HEK293T (cell line): ENCODE measurements at regions not wholly inside any gene's neighbourhood (a gene's known extent, or its start where the extent isn't known, plus 50 kb on each side); places are given as distances from the start of the nearest gene placed in this dataset.

ENCODE experiments used
- CTCF ChIA-PET: fragments of 350-600 bp; formaldehyde crosslinking; extraction: SDS; loops from one replicate; lab custom pipeline; 2021; ENCODE audit warnings: antibody characterized with exemption, inconsistent platforms; lab: Yijun Ruan, JAX
- POLR2A ChIA-PET: fragments of 350-600 bp; formaldehyde crosslinking; extraction: SDS; loops from one replicate; lab custom pipeline; 2020; ENCODE audit warnings: antibody characterized with exemption, inconsistent platforms; lab: Yijun Ruan, JAX
- DNase-seq: peaks from one replicate; pipeline ENCODE4 v3.0.0; 2012; ENCODE audit warnings: mixed read lengths; ENCODE audit errors: extremely low spot score
- ARNT ChIP-seq: fragments of 450-650 bp; IDR thresholded peaks from 2 replicates; pipeline ENCODE4 v1.6.1; 2017; ENCODE audit warnings: mild to moderate bottlenecking
- BHLHE40 ChIP-seq: fragments of 450-650 bp; IDR thresholded peaks from 2 replicates; pipeline ENCODE4 v1.6.1; 2016; ENCODE audit warnings: mild to moderate bottlenecking, moderate library complexity, borderline replicate concordance
- CTBP1 ChIP-seq: fragments of 450-650 bp; IDR thresholded peaks from 2 replicates; pipeline ENCODE4 v1.6.1; 2016; ENCODE audit warnings: borderline replicate concordance
- ELF4 ChIP-seq: fragments of 450-650 bp; IDR thresholded peaks from 2 replicates; pipeline ENCODE4 v1.6.1; 2017; ENCODE audit warnings: antibody characterized with exemption
- FOXA1 ChIP-seq: fragments of 450-650 bp; IDR thresholded peaks from 2 replicates; pipeline ENCODE4 v1.6.1; 2016; ENCODE audit warnings: mild to moderate bottlenecking
- FOXK2 ChIP-seq: fragments of 450-650 bp; IDR thresholded peaks from 2 replicates; pipeline ENCODE4 v1.6.1; 2016; ENCODE audit warnings: mild to moderate bottlenecking
- FOXM1 ChIP-seq: fragments of 450-650 bp; IDR thresholded peaks from 2 replicates; pipeline ENCODE4 v1.6.1; 2017; ENCODE audit warnings: mild to moderate bottlenecking, borderline replicate concordance
- HDGF ChIP-seq: fragments of 450-650 bp; IDR thresholded peaks from 2 replicates; pipeline ENCODE4 v1.6.1; 2017; ENCODE audit warnings: antibody characterized with exemption, borderline replicate concordance
- L3MBTL2 ChIP-seq: fragments of 450-650 bp; conservative IDR thresholded peaks from 2 replicates; pipeline ENCODE4 v1.6.1; 2016; ENCODE audit warnings: mild to moderate bottlenecking
- LEF1 ChIP-seq: fragments of 450-650 bp; IDR thresholded peaks from 2 replicates; pipeline ENCODE4 v1.6.1; 2017; ENCODE audit warnings: mild to moderate bottlenecking, borderline replicate concordance
- NFRKB ChIP-seq: fragments of 450-650 bp; IDR thresholded peaks from 2 replicates; pipeline ENCODE4 v1.6.1; 2016; ENCODE audit warnings: mild to moderate bottlenecking, moderate library complexity
- SP1 ChIP-seq: fragments of 450-650 bp; IDR thresholded peaks from 2 replicates; pipeline ENCODE4 v1.6.1; 2017
- SUZ12 ChIP-seq: fragments of 450-650 bp; IDR thresholded peaks from 2 replicates; pipeline ENCODE4 v1.6.1; 2016; ENCODE audit warnings: mild to moderate bottlenecking
- TARDBP ChIP-seq: fragments of 450-650 bp; IDR thresholded peaks from 2 replicates; pipeline ENCODE4 v1.6.1; 2016
- ZNF384 ChIP-seq: fragments of 450-650 bp; IDR thresholded peaks from 2 replicates; pipeline ENCODE4 v1.6.1; 2016
- TF ChIP-seq, protein P1 (sequence below): fragments of 450-650 bp; IDR thresholded peaks from 2 replicates; pipeline ENCODE4 v1.6.1; 2016

DNA sequence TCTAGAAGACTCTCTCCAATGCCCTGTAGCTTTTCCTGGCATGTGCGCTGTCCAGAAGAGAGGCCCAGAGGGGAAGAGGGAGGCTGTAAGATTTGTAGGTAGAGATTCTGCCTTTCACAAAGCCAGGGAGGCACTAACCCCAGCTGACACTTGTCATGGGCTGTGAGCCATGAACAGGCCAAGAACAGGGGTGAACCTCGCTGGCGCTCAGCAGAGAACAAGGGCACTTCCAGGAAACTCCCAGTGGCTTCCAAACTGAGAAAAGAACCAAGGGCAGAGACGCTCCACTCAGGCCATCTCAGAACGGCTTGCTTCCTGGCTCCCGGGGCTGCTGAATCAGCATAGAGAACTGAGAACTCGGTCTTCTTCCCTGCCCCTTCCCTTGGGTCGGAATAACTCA is 257.8 kb upstream of the ZNF32 start:
- no peak for DNase-seq
- POLR2A ChIA-PET, result no interaction called here
- CTCF ChIA-PET, result no interaction called here
- no peak for TF ChIP-seq ARNT
- no peak for TF ChIP-seq FOXA1
- TF ChIP-seq L3MBTL2, result no peak
- TF ChIP-seq, protein P1, sequence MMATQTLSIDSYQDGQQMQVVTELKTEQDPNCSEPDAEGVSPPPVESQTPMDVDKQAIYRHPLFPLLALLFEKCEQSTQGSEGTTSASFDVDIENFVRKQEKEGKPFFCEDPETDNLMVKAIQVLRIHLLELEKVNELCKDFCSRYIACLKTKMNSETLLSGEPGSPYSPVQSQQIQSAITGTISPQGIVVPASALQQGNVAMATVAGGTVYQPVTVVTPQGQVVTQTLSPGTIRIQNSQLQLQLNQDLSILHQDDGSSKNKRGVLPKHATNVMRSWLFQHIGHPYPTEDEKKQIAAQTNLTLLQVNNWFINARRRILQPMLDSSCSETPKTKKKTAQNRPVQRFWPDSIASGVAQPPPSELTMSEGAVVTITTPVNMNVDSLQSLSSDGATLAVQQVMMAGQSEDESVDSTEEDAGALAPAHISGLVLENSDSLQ, result no peak
- no peak for TF ChIP-seq SUZ12
- no peak for TF ChIP-seq ZNF384
- TF ChIP-seq NFRKB, result no peak
- no peak for TF ChIP-seq SP1
- TF ChIP-seq FOXM1, result no peak
- no peak for TF ChIP-seq HDGF
- TF ChIP-seq LEF1, result no peak
- no peak for TF ChIP-seq CTBP1
- no peak for TF ChIP-seq TARDBP
- TF ChIP-seq BHLHE40, result no peak

DNA sequence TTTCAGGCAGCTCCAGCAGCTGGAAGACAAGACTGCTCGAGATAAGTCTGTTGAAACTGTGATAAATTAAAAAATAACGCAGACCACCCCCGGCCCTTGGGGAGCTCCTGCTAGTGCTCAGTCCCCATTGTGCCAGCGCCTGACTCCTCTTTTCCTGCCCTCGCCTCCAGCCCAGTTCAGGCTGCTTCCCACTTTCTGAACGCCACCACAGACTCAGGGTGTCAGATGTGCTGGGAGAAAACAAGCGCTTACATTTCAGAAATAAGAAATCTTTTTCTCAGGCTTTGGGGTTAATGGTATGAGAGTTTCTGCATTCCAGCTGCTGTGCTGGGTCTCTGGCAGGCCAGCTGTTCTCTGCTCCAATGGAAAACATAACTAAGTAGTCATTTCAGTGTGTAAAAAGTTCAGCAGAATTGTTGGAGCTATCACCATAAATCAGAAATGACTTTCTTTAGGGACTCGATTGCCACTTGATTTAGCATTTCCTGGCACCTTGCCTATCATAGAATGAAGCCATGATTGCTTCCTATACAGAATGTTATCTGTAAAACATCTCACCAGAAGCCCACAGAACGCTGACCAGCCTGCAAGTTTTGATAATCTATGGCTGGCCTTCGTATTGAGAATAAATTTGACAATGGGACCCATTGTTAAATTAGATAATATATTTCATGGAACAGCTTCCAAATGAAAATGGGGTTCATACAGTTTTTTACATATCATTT is 257.0 kb upstream of the ZNF32 start:
- no peak for DNase-seq
- CTCF ChIA-PET, result interaction anchor here (0.9 kb wide), 1 partner anchor 38 kb away, joined by 4 read pairs; no protein-coding TSS in a partner anchor
- TF ChIP-seq LEF1 (no peak), L3MBTL2 (no peak), BHLHE40 (no peak), CTBP1 (no peak), SP1 (no peak)
- TF ChIP-seq, protein P1, result no peak
- POLR2A ChIA-PET, result no interaction called here

DNA sequence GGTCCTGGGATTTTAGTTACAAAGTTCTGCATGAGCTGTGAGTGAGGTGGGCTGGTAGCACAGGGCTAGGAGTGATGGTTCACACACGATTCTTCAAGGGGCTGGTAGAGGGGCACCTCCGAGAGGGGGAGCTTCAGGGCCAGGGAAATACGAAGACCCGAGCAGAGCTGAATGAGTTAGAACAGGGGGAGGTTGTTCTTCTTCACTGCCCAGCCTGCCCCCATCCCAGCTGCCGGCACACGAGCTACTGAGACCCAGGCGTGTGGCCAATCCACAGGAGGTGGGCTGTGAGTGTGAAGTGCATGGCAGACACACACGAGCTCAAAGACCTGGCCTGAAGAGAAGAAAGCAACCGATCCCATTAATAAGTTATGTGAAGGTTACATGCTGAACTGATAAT is 256.2 kb upstream of the ZNF32 start:
- POLR2A ChIA-PET, result no interaction called here
- TF ChIP-seq, protein P1, result no peak
- TF ChIP-seq ZNF384 (no peak), FOXA1 (no peak), SUZ12 (no peak), SP1 (no peak), BHLHE40 (no peak), FOXK2 (no peak), NFRKB (no peak)
- DNase-seq, result no peak
- CTCF ChIA-PET, result interaction anchor here (0.9 kb wide), 1 partner anchor 37 kb away, joined by 4 read pairs; no protein-coding TSS in a partner anchor

DNA sequence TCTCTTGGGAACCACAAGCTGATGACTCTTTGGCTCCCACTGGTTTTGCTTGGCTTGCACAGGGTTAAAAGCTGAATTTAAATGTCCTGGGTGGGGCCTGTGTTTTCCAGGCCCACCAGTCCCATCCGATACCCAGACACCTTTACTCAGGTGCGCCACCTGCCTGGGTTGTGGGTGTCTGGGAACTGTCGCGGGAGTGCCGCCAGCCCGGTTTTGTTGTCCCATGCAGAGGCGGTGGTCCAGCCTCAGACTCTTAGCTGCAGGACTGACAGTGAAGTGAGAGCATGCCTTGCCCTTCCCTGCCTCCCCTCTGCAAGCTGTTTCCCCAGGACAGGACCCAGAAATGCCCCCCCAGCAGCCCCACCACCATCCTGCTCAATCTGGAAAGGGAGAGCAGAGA is 255.6 kb upstream of the ZNF32 start:
- DNase-seq, result no peak
- POLR2A ChIA-PET, result no interaction called here
- CTCF ChIA-PET, result no interaction called here

DNA sequence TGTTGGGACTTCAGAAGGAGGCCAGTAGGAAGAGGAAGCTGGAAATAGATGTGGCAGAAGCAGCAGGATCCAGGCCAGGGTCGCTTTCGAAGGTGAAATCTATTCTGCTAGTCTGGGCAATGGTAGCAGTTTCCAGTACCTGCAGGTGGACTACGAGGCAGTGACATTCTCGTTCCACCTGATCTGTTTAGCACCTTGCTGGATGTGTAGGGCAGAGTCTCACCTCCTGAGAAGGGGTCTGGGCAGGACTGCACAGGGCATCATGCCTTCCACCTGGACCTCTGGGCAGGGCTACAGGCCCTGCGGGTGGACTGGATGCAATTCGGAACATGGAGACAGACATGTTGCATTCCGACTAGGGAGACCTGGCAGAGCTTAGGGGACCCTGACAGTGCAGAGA is 254.8 kb upstream of the ZNF32 start:
- TF ChIP-seq SUZ12 (no peak), LEF1 (no peak), FOXM1 (no peak), NFRKB (no peak)
- DNase-seq, result no peak
- ChIA-PET CTCF (no interaction called here), POLR2A (no interaction called here)

More for the DNA sequence above, 255.6 kb upstream of the ZNF32 start:
- TF ChIP-seq ARNT (no peak), LEF1 (no peak), FOXK2 (no peak), FOXM1 (no peak), L3MBTL2 (no peak), SP1 (no peak), TARDBP (no peak), CTBP1 (no peak), FOXA1 (no peak), HDGF (no peak), BHLHE40 (no peak), ELF4 (no peak)
- TF ChIP-seq, protein P1, result no peak

DNA sequence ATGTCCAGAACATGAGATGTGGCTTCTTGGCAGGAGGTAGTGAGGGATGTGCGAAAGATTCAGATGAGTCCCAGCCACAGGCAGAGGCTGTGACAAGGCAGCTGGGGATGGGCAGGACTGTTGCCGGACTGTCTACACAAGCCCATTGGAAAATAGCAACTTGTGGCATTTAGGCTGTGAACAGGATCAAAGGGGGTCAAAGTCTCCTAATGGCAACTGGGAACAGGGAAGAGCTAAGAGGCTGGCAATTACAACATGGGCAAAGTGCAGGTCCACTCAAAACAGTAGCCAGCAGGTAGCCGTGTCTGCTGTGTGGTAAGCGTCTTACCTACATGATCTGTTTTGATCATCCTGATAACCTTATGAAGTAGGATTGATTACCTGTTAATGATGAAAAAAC is 254.2 kb upstream of the ZNF32 start:
- CTCF ChIA-PET, result no interaction called here
- DNase-seq, result no peak
- TF ChIP-seq SP1, result no peak
- no peak for TF ChIP-seq HDGF
- no peak for TF ChIP-seq L3MBTL2
- TF ChIP-seq BHLHE40, result no peak
- no peak for TF ChIP-seq ELF4
- TF ChIP-seq NFRKB, result no peak
- no peak for TF ChIP-seq SUZ12
- no peak for TF ChIP-seq TARDBP
- TF ChIP-seq, protein P1, result no peak
- no peak for TF ChIP-seq LEF1
- POLR2A ChIA-PET, result no interaction called here
